Spleen (tissue), 11 donors: ENCODE measurements at regions not wholly inside any gene's neighbourhood (a gene's known extent, or its start where the extent isn't known, plus 50 kb on each side); places are given as distances from the start of the nearest gene placed in this dataset.
A peak's percentile ranks its signal among the peaks of the same experiment; 100 is the strongest.

Experiments used
- DNase-seq: peaks from one replicate; pipeline ENCODE4 v3.0.0-alpha.2; 2020
- H3K27ac ChIP-seq, 8 donors: fragments of 200-600 bp; sonication (generic) in 7 of 8; 1 replicate in 4 of 8; 2 replicates in 4 of 8; pipeline versions ENCODE4 v1.5.0 to v1.8.0; 2016 to 2021; ENCODE audit warnings: inconsistent platforms in 4 of 8, mild to moderate bottlenecking in 4 of 8, moderate library complexity in 1 of 8
- H3K27me3 ChIP-seq, 7 donors: fragments of 200-600 bp; sonication (generic) in 6 of 7; replicated peaks in 1 of 7; 1 replicate in 4 of 7; 2 replicates in 3 of 7; pipeline versions ENCODE4 v1.5.0 to v1.8.0; 2016 to 2021; ENCODE audit warnings: inconsistent platforms in 3 of 7, mild to moderate bottlenecking in 1 of 7
- H3K36me3 ChIP-seq, 6 donors: fragments of 200-600 bp; sonication (generic) in 5 of 6; 1 replicate in 4 of 6; 2 replicates in 2 of 6; pipeline versions ENCODE4 v1.5.0 to v1.8.0; 2016 to 2021; ENCODE audit warnings: inconsistent platforms in 2 of 6
- H3K4me1 ChIP-seq, 6 donors: fragments of 200-600 bp; sonication (generic) in 5 of 6; 1 replicate in 3 of 6; 2 replicates in 3 of 6; pipeline versions ENCODE4 v1.5.0 to v1.8.0; 2016 to 2021; ENCODE audit warnings: inconsistent platforms in 3 of 6
- H3K4me3 ChIP-seq, 8 donors: fragments of 200-600 bp; sonication (generic) in 7 of 8; 1 replicate in 4 of 8; 2 replicates in 4 of 8; pipeline versions ENCODE4 v1.5.0 to v1.8.0; 2016 to 2021; ENCODE audit warnings: inconsistent platforms in 4 of 8, mild to moderate bottlenecking in 4 of 8, moderate library complexity in 2 of 8
- H3K9me3 ChIP-seq, 8 donors: fragments of 200-600 bp; sonication (generic) in 7 of 8; 1 replicate in 4 of 8; 2 replicates in 4 of 8; pipeline versions ENCODE4 v1.5.0 to v1.8.0; 2016 to 2021; ENCODE audit warnings: inconsistent platforms in 4 of 8
- POLR2A ChIP-seq, 3 donors: fragments of 450-650 bp; IDR thresholded peaks; one replicate each; pipeline ENCODE4 v1.5.1; 2017; ENCODE audit warnings: antibody characterized with exemption in 3 of 3, mild to moderate bottlenecking in 1 of 3
- POLR2AphosphoS5 ChIP-seq, 3 donors: sonication (generic); formaldehyde crosslinking; IDR thresholded peaks; one replicate each; pipeline ENCODE4 v1.5.1; 2017; ENCODE audit warnings: antibody characterized with exemption in 3 of 3
- WGBS, 5 donors: extraction: QIAGEN DNeasy Blood & Tissue Kit in 3 of 5; methylation state at CpG; one replicate each; pipeline versions ENCODE4 v1.1.5 to v1.1.7; 2013 to 2018; 5-methylcytosine and 5-hydroxymethylcytosine counted together
- intact Hi-C: fragments of 100-400 bp; cut with DNase I; formaldehyde crosslinking; loops from one replicate; pipeline ENCODE4 v1.15.0; 2023; ENCODE audit warnings: low total_unique reads
- TF ChIP-seq, protein P1 (sequence below), 11 experiments: fragments of 200-600 bp in 7 of 11; fragments of 450-650 bp in 4 of 11; sonication (generic) in 4 of 11; IDR thresholded peaks in 8 of 11; conservative IDR thresholded peaks in 3 of 11; 1 replicate in 7 of 11; 2 replicates in 4 of 11; pipeline versions ENCODE4 v1.4.0 to v1.8.0; 2016 to 2021; ENCODE audit warnings: antibody characterized with exemption in 11 of 11, inconsistent platforms in 4 of 11, mild to moderate bottlenecking in 1 of 11
- donor health status: healthy with polysubstance abuse.
- donor health status: DM: no; HTN: no; CAD: no; lungs with moderate emphysema.
- donor health status: DM: no; HTN: no; CAD: no.
- donor health status: Bipolar disorder and iron deficiency.
- donor health status: healthy.
- donor health status: DM: no; HTN: no; CAD: no.
- donor health status: DM: yes; HTN: yes; CAD: no.

DNA sequence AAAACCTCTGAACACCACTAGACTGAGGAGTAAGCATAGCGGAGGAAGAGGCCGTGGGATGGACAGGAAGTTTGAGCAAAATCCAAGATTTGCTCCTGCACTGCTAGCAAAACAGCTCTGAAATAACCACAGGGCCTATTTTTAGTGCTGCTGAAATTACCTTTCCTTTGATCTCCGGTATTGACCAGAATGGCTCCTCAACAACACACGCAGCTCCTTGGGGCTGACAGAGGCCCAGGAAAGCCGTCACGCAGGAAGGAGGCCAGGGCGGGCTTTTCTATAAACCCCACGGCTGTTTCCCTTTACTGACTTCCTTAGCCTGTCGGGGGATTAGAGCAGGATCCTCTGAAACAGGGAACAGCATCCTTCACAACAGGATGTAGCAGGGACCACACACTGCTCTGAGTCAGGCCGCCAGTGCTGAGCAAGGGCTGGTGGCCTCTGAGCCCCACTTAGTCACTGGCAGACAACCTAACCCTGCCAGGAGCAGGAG, 80.8 kb upstream of the LCLAT1 start:
- DNase-seq, result no peak
- Histone ChIP-seq H3K27ac (peak overlapping the region in 5 of 8 donors; percentile 1 to 46 (median 33)), H3K9me3 (no peaks in the 10 kb centered on the region), H3K4me3 (no peak overlapping the region), H3K27me3 (no peaks in the 10 kb centered on the region), H3K36me3 (no peaks in the 10 kb centered on the region), H3K4me1 (peaks cover 0 to 40% (median 24%) of the 10 kb centered on the region in 6 donors)
- intact Hi-C loops, result no loop called here
- 22 to 37% (median 34%) methylated on average over 8 to 10 of the region's 10 CpGs for WGBS, 5 donors
- TF ChIP-seq POLR2AphosphoS5 (IDR thresholded peaks at IDR 0.05), result no peak
- TF ChIP-seq, protein P1, sequence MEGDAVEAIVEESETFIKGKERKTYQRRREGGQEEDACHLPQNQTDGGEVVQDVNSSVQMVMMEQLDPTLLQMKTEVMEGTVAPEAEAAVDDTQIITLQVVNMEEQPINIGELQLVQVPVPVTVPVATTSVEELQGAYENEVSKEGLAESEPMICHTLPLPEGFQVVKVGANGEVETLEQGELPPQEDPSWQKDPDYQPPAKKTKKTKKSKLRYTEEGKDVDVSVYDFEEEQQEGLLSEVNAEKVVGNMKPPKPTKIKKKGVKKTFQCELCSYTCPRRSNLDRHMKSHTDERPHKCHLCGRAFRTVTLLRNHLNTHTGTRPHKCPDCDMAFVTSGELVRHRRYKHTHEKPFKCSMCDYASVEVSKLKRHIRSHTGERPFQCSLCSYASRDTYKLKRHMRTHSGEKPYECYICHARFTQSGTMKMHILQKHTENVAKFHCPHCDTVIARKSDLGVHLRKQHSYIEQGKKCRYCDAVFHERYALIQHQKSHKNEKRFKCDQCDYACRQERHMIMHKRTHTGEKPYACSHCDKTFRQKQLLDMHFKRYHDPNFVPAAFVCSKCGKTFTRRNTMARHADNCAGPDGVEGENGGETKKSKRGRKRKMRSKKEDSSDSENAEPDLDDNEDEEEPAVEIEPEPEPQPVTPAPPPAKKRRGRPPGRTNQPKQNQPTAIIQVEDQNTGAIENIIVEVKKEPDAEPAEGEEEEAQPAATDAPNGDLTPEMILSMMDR (IDR thresholded peaks at IDR 0.05 in 8 of 11, conservative IDR thresholded peaks at IDR 0.05 in 3 of 11), result no peak
- no peak for TF ChIP-seq POLR2A (IDR thresholded peaks at IDR 0.05)

DNA sequence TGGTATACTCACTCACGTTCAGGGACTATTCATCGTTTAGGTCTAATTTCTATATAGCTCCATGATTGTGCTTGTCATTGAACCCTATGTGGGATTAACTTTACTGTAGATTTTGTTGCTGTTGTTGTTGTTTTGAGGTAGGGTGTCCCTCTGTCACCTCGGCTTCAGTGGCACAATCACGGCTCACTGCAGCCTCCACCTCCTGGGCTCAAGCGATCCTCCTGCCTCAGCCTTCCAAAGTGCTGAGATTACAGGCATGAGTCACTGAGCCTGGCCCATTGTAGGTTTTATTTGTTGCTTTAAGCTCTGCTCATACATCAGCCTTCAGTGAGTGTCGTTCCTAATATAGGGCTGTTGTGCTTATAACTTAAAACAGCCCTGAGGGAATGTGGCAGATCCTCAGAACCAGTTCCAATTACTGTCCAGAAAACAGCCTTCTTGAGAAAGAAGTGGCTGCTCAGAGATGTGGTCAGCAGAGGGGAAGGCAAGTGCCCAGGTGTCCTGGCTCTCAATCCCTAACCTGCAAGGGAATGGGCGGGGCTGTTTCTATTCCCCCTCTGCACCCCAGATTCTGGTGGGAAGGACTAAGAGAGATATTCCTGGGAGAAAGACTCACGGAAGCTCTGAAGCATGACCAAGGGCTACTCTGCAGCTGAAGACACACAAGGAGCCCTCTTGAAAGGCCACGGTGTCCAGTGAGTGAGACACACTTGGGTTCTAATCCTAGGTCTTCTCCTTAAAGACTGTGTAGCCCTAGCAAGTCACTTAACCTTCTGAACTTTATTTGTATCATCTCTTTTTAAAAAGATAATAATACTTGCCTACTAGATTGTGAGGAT, 79.6 kb upstream of the LCLAT1 start:
- TF ChIP-seq POLR2AphosphoS5 (IDR thresholded peaks at IDR 0.05) (no peak), POLR2A (IDR thresholded peaks at IDR 0.05) (no peak)
- TF ChIP-seq, protein P1 (IDR thresholded peaks at IDR 0.05 in 8 of 11, conservative IDR thresholded peaks at IDR 0.05 in 3 of 11), result no peak
- Histone ChIP-seq H3K36me3 (no peaks in the 10 kb centered on the region), H3K27me3 (no peaks in the 10 kb centered on the region), H3K4me3 (no peak overlapping the region), H3K4me1 (peaks cover 0 to 28% (median 13%) of the 10 kb centered on the region in 6 donors), H3K27ac (peak overlapping the region in 3 of 8 donors; percentile 1 to 48 (median 46)), H3K9me3 (no peaks in the 10 kb centered on the region)
- intact Hi-C loops, result no loop called here
- no peak for DNase-seq
- 86 to 96% (median 93%) methylated on average over 9 of the region's 9 CpGs for WGBS, 5 donors

DNA sequence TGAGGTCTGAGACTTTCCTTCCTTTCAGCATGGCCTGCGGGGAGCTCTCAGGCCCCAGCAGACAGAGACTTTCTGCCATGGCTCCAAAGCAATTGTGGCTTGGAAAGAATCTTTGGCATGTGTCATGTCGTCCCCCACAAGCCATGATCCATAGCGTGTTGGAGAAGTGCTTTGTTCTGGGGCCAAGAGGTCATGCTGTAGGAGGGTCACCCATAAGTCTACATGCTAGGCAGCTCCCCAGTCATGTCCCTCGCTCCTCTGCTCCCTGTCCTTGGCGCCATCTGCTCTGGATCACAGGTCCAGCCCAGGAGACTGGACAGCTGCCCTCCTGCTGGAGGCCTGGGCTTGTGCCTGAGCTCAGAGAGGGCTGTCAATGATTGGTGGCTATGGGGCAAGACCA, 78.8 kb upstream of the LCLAT1 start:
- Histone ChIP-seq H3K9me3 (no peaks in the 10 kb centered on the region), H3K4me1 (peaks cover 0 to 21% (median 8%) of the 10 kb centered on the region in 6 donors), H3K36me3 (no peaks in the 10 kb centered on the region), H3K27ac (peak overlapping the region in 1 of 8 donors; percentile 48), H3K27me3 (no peaks in the 10 kb centered on the region), H3K4me3 (no peak overlapping the region)
- TF ChIP-seq POLR2AphosphoS5 (IDR thresholded peaks at IDR 0.05) (peak in 2 of 3 donors; percentile 49 to 72), POLR2A (IDR thresholded peaks at IDR 0.05) (no peak)
- DNase-seq, result no peak
- 81 to 85% (median 83%) methylated on average over 5 of the region's 5 CpGs for WGBS, 5 donors
- intact Hi-C loops, result no loop called here

DNA sequence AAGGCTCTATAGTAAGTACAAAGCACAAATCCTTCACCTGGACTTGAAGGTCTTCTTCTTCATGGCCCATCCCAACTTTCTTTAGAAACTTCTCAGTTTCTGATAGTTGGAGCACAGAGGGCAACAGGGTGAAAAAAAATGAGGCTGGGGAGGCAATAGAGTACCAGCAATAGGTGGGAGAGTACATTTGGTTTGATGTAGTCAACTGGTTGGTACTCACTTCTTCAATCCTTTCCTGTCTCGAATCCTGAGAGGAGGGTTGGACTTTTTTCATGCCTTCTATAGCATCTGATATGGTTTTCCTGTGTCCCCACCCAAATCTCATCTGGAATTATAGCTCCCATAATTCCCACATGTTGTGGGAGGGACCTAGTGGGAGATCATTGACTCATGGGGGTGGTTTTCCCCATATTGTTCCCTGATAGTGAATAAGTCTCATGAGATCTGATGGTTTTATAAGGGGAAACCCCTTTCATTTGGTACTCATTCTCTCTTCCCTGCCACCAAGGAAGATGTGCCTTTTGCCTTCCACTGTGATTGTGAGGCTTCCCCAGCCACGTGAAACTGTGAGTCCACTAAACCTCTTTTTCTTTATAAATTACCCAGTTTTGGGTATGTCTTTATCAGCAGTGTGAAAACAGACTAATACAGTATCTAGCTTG, 75.9 kb upstream of the LCLAT1 start:
- TF ChIP-seq, protein P1 (IDR thresholded peaks at IDR 0.05 in 8 of 11, conservative IDR thresholded peaks at IDR 0.05 in 3 of 11), result no peak
- no peak for TF ChIP-seq POLR2A (IDR thresholded peaks at IDR 0.05)
- no peak for TF ChIP-seq POLR2AphosphoS5 (IDR thresholded peaks at IDR 0.05)
- intact Hi-C loops, result no loop called here
- 61 to 78% (median 66%) methylated on average over 2 of the region's 2 CpGs for WGBS, 5 donors
- Histone ChIP-seq H3K36me3 (no peaks in the 10 kb centered on the region), H3K9me3 (no peaks in the 10 kb centered on the region), H3K4me1 (peaks cover 0 to 15% (median 6%) of the 10 kb centered on the region in 6 donors), H3K4me3 (no peak overlapping the region), H3K27me3 (no peaks in the 10 kb centered on the region), H3K27ac (no peak overlapping the region)
- no peak for DNase-seq
